HG03354 (cell line): ENCODE measurements at regions not wholly inside any gene's neighbourhood (a gene's known extent, or its start where the extent isn't known, plus 50 kb on each side); places are given as distances from the start of the nearest gene placed in this dataset.

Experiments
- ATAC-seq: cut with Tn5 transposase; IDR thresholded peaks from one replicate; pipeline ENCODE4 v1.9.1; 2021; ENCODE audit warnings: mild to moderate bottlenecking; ENCODE audit not compliant: unreplicated experiment, poor library complexity, severe bottlenecking

- ATAC-seq: no peak
Observed at GRCh38 chr9:18396102-18396728, 77.7 kb upstream of the ADAMTSL1 start.

GRCh38 chr9:18397076-18397475, 76.9 kb upstream of the ADAMTSL1 start:
- no peak for ATAC-seq

- no peak for ATAC-seq
Observed at GRCh38 chr9:18398038-18398437, 75.9 kb upstream of the ADAMTSL1 start.

- ATAC-seq: no peak
Observed at GRCh38 chr9:18404434-18405029, 69.4 kb upstream of the ADAMTSL1 start.

- no peak for ATAC-seq
Observed at GRCh38 chr9:18405240-18405639, 68.7 kb upstream of the ADAMTSL1 start.

- no peak for ATAC-seq
Observed at GRCh38 chr9:18410983-18411382, 63.0 kb upstream of the ADAMTSL1 start.

GRCh38 chr9:18421391-18421790, 52.6 kb upstream of the ADAMTSL1 start:
- ATAC-seq: no peak

- ATAC-seq: no peak
Observed at GRCh38 chr9:18422296-18423036, 51.5 kb upstream of the ADAMTSL1 start.

- ATAC-seq: no peak
Observed at GRCh38 chr9:18423791-18424531, 50.0 kb upstream of the ADAMTSL1 start.
